HFF-Myc (cell line): ENCODE measurements at regions not wholly inside any gene's neighbourhood (a gene's known extent, or its start where the extent isn't known, plus 50 kb on each side); places are given as distances from the start of the nearest gene placed in this dataset.

Experiments used
- DNase-seq: peaks from one replicate; pipeline ENCODE4 v3.0.0-alpha.2; 2011; ENCODE audit warnings: low read depth; ENCODE audit errors: extremely low read depth
- H3K4me3 ChIP-seq: replicated peaks from 2 replicates; pipeline ENCODE4 v1.5.1; 2011; ENCODE audit warnings: low read depth, mild to moderate bottlenecking, control low read depth, low read length
- CTCF ChIP-seq: IDR thresholded peaks from 2 replicates; pipeline ENCODE4 v1.5.1; 2012; ENCODE audit warnings: mild to moderate bottlenecking, low read depth, low read length, control low read depth; ENCODE audit errors: missing control alignments

- no peak for DNase-seq
- no peak for TF ChIP-seq CTCF
- H3K4me3 ChIP-seq: no peak overlapping the region
Measured at GRCh38 chr11:129611661-129612446, 203.8 kb upstream of the TMEM45B start.

- no peak overlapping the region for H3K4me3 ChIP-seq
- TF ChIP-seq CTCF: no peak
- no peak for DNase-seq
Measured at GRCh38 chr11:129612447-129612961, 203.1 kb upstream of the TMEM45B start.

- no peak for TF ChIP-seq CTCF
- no peak for DNase-seq
- no peak overlapping the region for H3K4me3 ChIP-seq
Measured at GRCh38 chr11:129613071-129613470, 202.6 kb upstream of the TMEM45B start.

- H3K4me3 ChIP-seq: no peak overlapping the region
- TF ChIP-seq CTCF: no peak
- no peak for DNase-seq
Measured at GRCh38 chr11:129614256-129614944, 201.2 kb upstream of the TMEM45B start.

- TF ChIP-seq CTCF: no peak
- no peak for DNase-seq
- no peak overlapping the region for H3K4me3 ChIP-seq
Measured at GRCh38 chr11:129618046-129618569, 197.5 kb upstream of the TMEM45B start.

- TF ChIP-seq CTCF: no peak
- H3K4me3 ChIP-seq: no peak overlapping the region
- DNase-seq: no peak
Measured at GRCh38 chr11:129620237-129621104, 195.2 kb upstream of the TMEM45B start.
